NB4 (cell line): ENCODE measurements at regions not wholly inside any gene's neighbourhood (a gene's known extent, or its start where the extent isn't known, plus 50 kb on each side); places are given as distances from the start of the nearest gene placed in this dataset.

ENCODE experiments used
- DNase-seq: peaks from one replicate; pipeline ENCODE4 v3.0.0; 2010; ENCODE audit warnings: low read depth
- H3K4me3 ChIP-seq: one replicate; pipeline ENCODE4 v1.5.1; 2011; ENCODE audit warnings: mild to moderate bottlenecking, low read depth, low read length, moderate library complexity
- CTCF ChIP-seq: IDR thresholded peaks from one replicate; pipeline ENCODE4 v1.5.1; 2012; ENCODE audit warnings: low read depth, low read length
- MAX ChIP-seq: IDR thresholded peaks from 2 replicates; pipeline ENCODE4 v1.6.1; 2011; ENCODE audit warnings: low read depth, low read length
- MYC ChIP-seq: IDR thresholded peaks from 2 replicates; pipeline ENCODE4 v1.6.1; 2011; ENCODE audit warnings: low read depth, low read length
- POLR2A ChIP-seq: IDR thresholded peaks from 2 replicates; pipeline ENCODE4 v1.6.1; 2011; ENCODE audit warnings: mild to moderate bottlenecking; ENCODE audit not compliant: insufficient read length; ENCODE audit errors: extremely low read depth

- DNase-seq: no peak
- H3K4me3 ChIP-seq: no peak overlapping the region
- TF ChIP-seq POLR2A (no peak), MAX (no peak), CTCF (no peak), MYC (no peak)
Observed at GRCh38 chr16:86865851-86866662, 287.7 kb downstream of the FOXL1 start.

- no peak for TF ChIP-seq MAX
- no peak for TF ChIP-seq POLR2A
- TF ChIP-seq CTCF: no peak
- TF ChIP-seq MYC: no peak
- DNase-seq: no peak
- no peak overlapping the region for H3K4me3 ChIP-seq
Observed at GRCh38 chr16:86866986-86867722, 288.8 kb downstream of the FOXL1 start.

GRCh38 chr16:86868070-86868469, 289.7 kb downstream of the FOXL1 start:
- no peak for DNase-seq
- TF ChIP-seq POLR2A: no peak
- H3K4me3 ChIP-seq: no peak overlapping the region

- DNase-seq: no peak
Observed at GRCh38 chr16:86868786-86869185, 290.4 kb downstream of the FOXL1 start.

GRCh38 chr16:86869288-86870022, 291.1 kb downstream of the FOXL1 start:
- no peak overlapping the region for H3K4me3 ChIP-seq
- TF ChIP-seq CTCF (no peak), MYC (no peak), POLR2A (no peak), MAX (no peak)

More at GRCh38 chr16:86868786-86869185, 290.4 kb downstream of the FOXL1 start:
- H3K4me3 ChIP-seq: no peak overlapping the region
- TF ChIP-seq MYC (no peak), POLR2A (no peak), MAX (no peak), CTCF (no peak)

GRCh38 chr16:86870380-86870779, 292.0 kb downstream of the FOXL1 start:
- no peak overlapping the region for H3K4me3 ChIP-seq
- TF ChIP-seq MYC (no peak), MAX (no peak), POLR2A (no peak), CTCF (no peak)
- no peak for DNase-seq

More at GRCh38 chr16:86869288-86870022, 291.1 kb downstream of the FOXL1 start:
- DNase-seq: no peak
